Stimulated activated CD4-positive, alpha-beta T cell treated with anti-CD3 and anti-CD28 coated beads, TNF-alpha, amount 100 ng/mL, for 24 hours (primary cell): ENCODE measurements at regions not wholly inside any gene's neighbourhood (a gene's known extent, or its start where the extent isn't known, plus 50 kb on each side); places are given as distances from the start of the nearest gene placed in this dataset.

Source experiments
- DNase-seq, 3 experiments: peaks; one replicate each; pipeline ENCODE4 v3.0.0-alpha.2; 2020; ENCODE audit warnings: low read depth in 3 of 3

DNA sequence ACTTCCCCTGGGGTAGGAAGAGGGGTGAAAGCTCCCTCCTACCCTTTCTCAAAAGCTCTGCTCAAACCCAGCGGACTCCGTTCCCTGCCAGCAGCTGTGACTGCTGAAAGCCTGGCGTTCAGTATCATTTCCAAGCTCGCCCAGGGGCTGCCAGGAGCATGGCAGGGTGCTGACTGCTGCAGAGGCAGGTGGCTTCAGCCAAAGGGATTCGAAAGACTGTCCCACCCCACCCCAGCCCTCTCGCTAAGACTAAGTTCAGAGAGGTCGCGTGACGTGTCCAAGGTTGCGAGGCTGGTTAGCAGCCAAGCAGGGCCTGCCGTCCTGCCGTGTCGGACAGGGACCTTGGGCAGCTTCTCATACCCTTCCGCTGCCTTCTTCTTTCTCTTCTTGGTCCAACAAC is 72.3 kb upstream of the RAB12 start:
- DNase-seq, result no peak

- no peak for DNase-seq
Measured at GRCh38 chr18:8537400-8537799, 71.8 kb upstream of the RAB12 start.

DNA sequence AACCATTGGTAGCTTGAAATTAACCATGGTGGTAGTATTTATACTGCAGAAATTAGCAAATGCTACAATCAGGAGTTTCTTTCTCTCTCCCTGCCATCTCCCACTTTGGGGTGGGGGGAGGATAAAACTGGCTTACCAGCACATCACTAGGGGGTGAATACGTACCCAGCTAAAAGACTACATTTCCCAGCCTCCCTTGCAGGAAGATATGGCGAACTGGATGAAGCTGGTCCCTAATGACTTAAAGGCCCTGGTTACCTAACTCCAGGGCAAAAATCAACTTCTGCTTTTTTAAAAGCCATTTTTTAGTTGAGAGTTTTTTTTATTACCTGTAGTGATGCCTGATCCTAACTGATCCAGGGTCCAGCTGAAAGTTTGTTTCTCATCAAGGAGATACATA is 70.3 kb upstream of the RAB12 start:
- no peak for DNase-seq

GRCh38 chr18:8546677-8547076 is 62.6 kb upstream of the RAB12 start:
- no peak for DNase-seq

- no peak for DNase-seq
Measured at GRCh38 chr18:8548186-8548585, 61.1 kb upstream of the RAB12 start.

GRCh38 chr18:8549254-8549757 is 59.9 kb upstream of the RAB12 start:
- no peak for DNase-seq

- DNase-seq, result no peak
Measured at GRCh38 chr18:8552151-8552550, 57.1 kb upstream of the RAB12 start.

GRCh38 chr18:8554354-8554753 is 54.9 kb upstream of the RAB12 start:
- no peak for DNase-seq

DNA sequence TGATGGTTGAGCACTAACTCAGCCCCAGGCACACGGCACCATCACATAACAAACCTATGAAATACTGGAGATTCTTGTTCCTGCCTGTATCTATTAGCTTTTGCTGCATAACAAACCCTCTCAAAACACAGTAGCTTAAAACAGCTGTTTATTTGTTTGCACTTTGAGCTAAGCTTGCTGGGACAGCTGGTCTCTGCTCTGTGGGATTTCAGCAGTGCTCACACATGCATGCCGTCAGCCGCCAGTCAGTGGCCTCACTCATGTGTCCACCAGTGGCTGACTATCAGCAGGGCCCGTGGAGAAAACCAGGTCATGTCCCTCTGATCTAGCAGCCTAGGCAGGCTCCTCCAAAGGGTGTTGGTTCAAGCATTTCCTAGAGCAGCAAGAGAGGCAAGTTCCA is 52.8 kb upstream of the RAB12 start:
- DNase-seq, result no peak
